Adrenal gland (tissue), 9 donors: ENCODE measurements at regions not wholly inside any gene's neighbourhood (a gene's known extent, or its start where the extent isn't known, plus 50 kb on each side); places are given as distances from the start of the nearest gene placed in this dataset.

ENCODE experiments used
- DNase-seq, 7 donors: peaks; one replicate each; pipeline ENCODE4 v3.0.0-alpha.2; 2019 to 2020
- H3K27ac ChIP-seq, 5 donors: fragments of 200-600 bp; sonication (generic) in 4 of 5; 1 replicate in 3 of 5; 2 replicates in 2 of 5; pipeline versions ENCODE4 v1.5.1 to v1.8.0; 2016 to 2020; ENCODE audit warnings: mild to moderate bottlenecking in 1 of 5
- H3K27me3 ChIP-seq: fragments of 200-600 bp; 2 replicates; pipeline ENCODE4 v1.8.0; 2021
- H3K36me3 ChIP-seq, 2 donors: fragments of 200-600 bp; replicated peaks in 1 of 2; 1 replicate in 1 of 2; 2 replicates in 1 of 2; pipeline versions ENCODE4 v1.5.1 to v1.8.0; 2018 to 2022
- H3K4me1 ChIP-seq, 2 donors: fragments of 200-600 bp; replicated peaks in 1 of 2; 1 replicate in 1 of 2; 2 replicates in 1 of 2; pipeline versions ENCODE4 v1.5.1 to v1.8.0; 2018 to 2021
- H3K4me3 ChIP-seq, 4 donors: fragments of 200-600 bp; sonication (generic) in 3 of 4; one replicate each; pipeline ENCODE4 v1.5.1; 2016 to 2018
- H3K9me3 ChIP-seq, 3 donors: fragments of 200-600 bp; sonication (generic) in 1 of 3; replicated peaks in 1 of 3; 1 replicate in 2 of 3; 2 replicates in 1 of 3; pipeline versions ENCODE4 v1.5.1 to v1.8.0; 2016 to 2021
- CTCF ChIP-seq, 6 experiments: fragments of 450-650 bp in 4 of 6; fragments of 200-600 bp in 2 of 6; sonication (generic) in 1 of 6; IDR thresholded peaks; 1 replicate in 5 of 6; 2 replicates in 1 of 6; pipeline versions ENCODE4 v1.5.1 to v1.8.0; 2016 to 2021; ENCODE audit warnings: antibody characterized with exemption in 6 of 6, mild to moderate bottlenecking in 2 of 6, moderate library complexity in 1 of 6
- POLR2A ChIP-seq, 2 donors: fragments of 450-650 bp; IDR thresholded peaks; one replicate each; pipeline ENCODE4 v1.6.1; 2017; ENCODE audit warnings: antibody characterized with exemption in 2 of 2, mild to moderate bottlenecking in 2 of 2, moderate library complexity in 1 of 2
- WGBS, 4 donors: extraction: QIAGEN DNeasy Blood & Tissue Kit in 2 of 4; methylation state at CpG; one replicate each; pipeline versions ENCODE4 v1.1.5 to v1.1.7; 2013 to 2017; 5-methylcytosine and 5-hydroxymethylcytosine counted together
- intact Hi-C, 2 donors: fragments of 100-400 bp; cut with DNase I; formaldehyde crosslinking; loops; one replicate each; pipeline versions ENCODE4 v1.14.1 to v1.15.0; 2022 to 2023
- donor health status: healthy with polysubstance abuse.
- donor health status: Bipolar disorder and iron deficiency.
- donor health status: DM: yes; HTN: yes; CAD: no.
- donor health status: DM: no; HTN: no; CAD: no.
- donor health status: DM: no; HTN: no; CAD: no.

GRCh38 chr3:147529551-147529950 is 120.4 kb downstream of the ZIC1 start:
- DNase-seq: no peak
- WGBS, 4 donors: 65 to 75% (median 72%) methylated on average over 2 of the region's 2 CpGs
- no peak overlapping the region for H3K27ac ChIP-seq
- intact Hi-C loops: no loop called here
- H3K27me3 ChIP-seq: no peaks in the 10 kb centered on the region
- H3K9me3 ChIP-seq: no peaks in the 10 kb centered on the region
- no peak overlapping the region for H3K4me3 ChIP-seq
- no peaks in the 10 kb centered on the region for H3K36me3 ChIP-seq
- TF ChIP-seq POLR2A (IDR thresholded peaks at IDR 0.05) (no peak), CTCF (IDR thresholded peaks at IDR 0.05) (no peak)
- H3K4me1 ChIP-seq: no peaks in the 10 kb centered on the region

- DNase-seq: no peak
- Histone ChIP-seq H3K4me1 (no peaks in the 10 kb centered on the region), H3K27me3 (no peaks in the 10 kb centered on the region), H3K4me3 (no peak overlapping the region), H3K9me3 (no peaks in the 10 kb centered on the region), H3K27ac (no peak overlapping the region), H3K36me3 (no peaks in the 10 kb centered on the region)
- TF ChIP-seq POLR2A (IDR thresholded peaks at IDR 0.05): no peak
- TF ChIP-seq CTCF (IDR thresholded peaks at IDR 0.05): no peak
- WGBS, 4 donors: 68 to 83% (median 70%) methylated on average over 4 of the region's 4 CpGs
- intact Hi-C loops: no loop called here
Measured at GRCh38 chr3:147538034-147538433, 128.9 kb downstream of the ZIC1 start.

GRCh38 chr3:147540921-147541320 is 131.8 kb downstream of the ZIC1 start:
- H3K4me3 ChIP-seq: no peak overlapping the region
- no peaks in the 10 kb centered on the region for H3K27me3 ChIP-seq
- H3K36me3 ChIP-seq: no peaks in the 10 kb centered on the region
- H3K9me3 ChIP-seq: no peaks in the 10 kb centered on the region
- TF ChIP-seq CTCF (IDR thresholded peaks at IDR 0.05) (no peak), POLR2A (IDR thresholded peaks at IDR 0.05) (no peak)
- no peak overlapping the region for H3K27ac ChIP-seq
- intact Hi-C loops: no loop called here
- H3K4me1 ChIP-seq: no peaks in the 10 kb centered on the region
- DNase-seq: no peak

- no peaks in the 10 kb centered on the region for H3K9me3 ChIP-seq
- H3K27ac ChIP-seq: no peak overlapping the region
- H3K4me1 ChIP-seq: no peaks in the 10 kb centered on the region
- no peaks in the 10 kb centered on the region for H3K27me3 ChIP-seq
- no peaks in the 10 kb centered on the region for H3K36me3 ChIP-seq
- no peak for DNase-seq
- TF ChIP-seq CTCF (IDR thresholded peaks at IDR 0.05) (no peak), POLR2A (IDR thresholded peaks at IDR 0.05) (no peak)
- no peak overlapping the region for H3K4me3 ChIP-seq
- intact Hi-C loops: no loop called here
Measured at GRCh38 chr3:147544290-147544689, 135.1 kb downstream of the ZIC1 start.
